Stomach (tissue), 4 donors: ENCODE measurements at regions not wholly inside any gene's neighbourhood (a gene's known extent, or its start where the extent isn't known, plus 50 kb on each side); places are given as distances from the start of the nearest gene placed in this dataset.

Source experiments
- EP300 ChIP-seq: sonication (generic); formaldehyde crosslinking; IDR thresholded peaks from one replicate; pipeline ENCODE4 v1.6.1; 2017; ENCODE audit warnings: antibody characterized with exemption
- POLR2A ChIP-seq, 4 donors: fragments of 450-650 bp; IDR thresholded peaks; one replicate each; pipeline ENCODE4 v1.6.1; 2016; ENCODE audit warnings: antibody characterized with exemption in 4 of 4, control low read depth in 2 of 4, mild to moderate bottlenecking in 1 of 4, moderate library complexity in 1 of 4
- TF ChIP-seq, protein P1 (sequence below), 7 experiments: fragments of 450-650 bp in 4 of 7; fragments of 200-600 bp in 3 of 7; sonication (generic) in 3 of 7; IDR thresholded peaks; one replicate each; pipeline ENCODE4 v1.5.1; 2016 to 2019; ENCODE audit warnings: antibody characterized with exemption in 7 of 7, control low read depth in 2 of 7, mild to moderate bottlenecking in 1 of 7

- TF ChIP-seq, protein P1, sequence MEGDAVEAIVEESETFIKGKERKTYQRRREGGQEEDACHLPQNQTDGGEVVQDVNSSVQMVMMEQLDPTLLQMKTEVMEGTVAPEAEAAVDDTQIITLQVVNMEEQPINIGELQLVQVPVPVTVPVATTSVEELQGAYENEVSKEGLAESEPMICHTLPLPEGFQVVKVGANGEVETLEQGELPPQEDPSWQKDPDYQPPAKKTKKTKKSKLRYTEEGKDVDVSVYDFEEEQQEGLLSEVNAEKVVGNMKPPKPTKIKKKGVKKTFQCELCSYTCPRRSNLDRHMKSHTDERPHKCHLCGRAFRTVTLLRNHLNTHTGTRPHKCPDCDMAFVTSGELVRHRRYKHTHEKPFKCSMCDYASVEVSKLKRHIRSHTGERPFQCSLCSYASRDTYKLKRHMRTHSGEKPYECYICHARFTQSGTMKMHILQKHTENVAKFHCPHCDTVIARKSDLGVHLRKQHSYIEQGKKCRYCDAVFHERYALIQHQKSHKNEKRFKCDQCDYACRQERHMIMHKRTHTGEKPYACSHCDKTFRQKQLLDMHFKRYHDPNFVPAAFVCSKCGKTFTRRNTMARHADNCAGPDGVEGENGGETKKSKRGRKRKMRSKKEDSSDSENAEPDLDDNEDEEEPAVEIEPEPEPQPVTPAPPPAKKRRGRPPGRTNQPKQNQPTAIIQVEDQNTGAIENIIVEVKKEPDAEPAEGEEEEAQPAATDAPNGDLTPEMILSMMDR (IDR thresholded peaks at IDR 0.05): no peak
- TF ChIP-seq POLR2A (IDR thresholded peaks at IDR 0.05): no peak
- no peak for TF ChIP-seq EP300
These were observed 183.4 kb downstream of the ANKRD50 start for GRCh38 chr4:124529131-124529530.
